Left ventricle myocardium inferior (tissue), 1 donor: ENCODE measurements at regions not wholly inside any gene's neighbourhood (a gene's known extent, or its start where the extent isn't known, plus 50 kb on each side); places are given as distances from the start of the nearest gene placed in this dataset.

ENCODE experiments used
- DNase-seq: peaks from one replicate; pipeline ENCODE4 v3.0.0-alpha.2; 2020
- H3K27ac ChIP-seq: fragments of 200-600 bp; replicated peaks from 2 replicates; pipeline ENCODE4 v1.8.0; 2021
- H3K27me3 ChIP-seq: fragments of 200-600 bp; 2 replicates; pipeline ENCODE4 v1.8.0; 2021; ENCODE audit warnings: low read depth
- H3K36me3 ChIP-seq: fragments of 200-600 bp; 2 replicates; pipeline ENCODE4 v1.8.0; 2021
- H3K4me1 ChIP-seq: fragments of 200-600 bp; 2 replicates; pipeline ENCODE4 v1.8.0; 2021
- H3K4me3 ChIP-seq: fragments of 200-600 bp; 2 replicates; pipeline ENCODE4 v1.8.0; 2021; ENCODE audit warnings: mild to moderate bottlenecking, moderate library complexity
- H3K9me3 ChIP-seq: fragments of 200-600 bp; replicated peaks from 2 replicates; pipeline ENCODE4 v1.8.0; 2021
- intact Hi-C: fragments of 100-400 bp; cut with micrococcal nuclease; formaldehyde crosslinking; loops from one replicate; pipeline ENCODE4 v1.11.0; 2022
- TF ChIP-seq, protein P1 (sequence below): fragments of 200-600 bp; IDR thresholded peaks from 2 replicates; pipeline ENCODE4 v1.8.0; 2021; ENCODE audit warnings: antibody characterized with exemption, mild to moderate bottlenecking, borderline replicate concordance
- donor health status: DM: no; HTN: yes; CAD: no; lungs with severe emphysema.

DNA sequence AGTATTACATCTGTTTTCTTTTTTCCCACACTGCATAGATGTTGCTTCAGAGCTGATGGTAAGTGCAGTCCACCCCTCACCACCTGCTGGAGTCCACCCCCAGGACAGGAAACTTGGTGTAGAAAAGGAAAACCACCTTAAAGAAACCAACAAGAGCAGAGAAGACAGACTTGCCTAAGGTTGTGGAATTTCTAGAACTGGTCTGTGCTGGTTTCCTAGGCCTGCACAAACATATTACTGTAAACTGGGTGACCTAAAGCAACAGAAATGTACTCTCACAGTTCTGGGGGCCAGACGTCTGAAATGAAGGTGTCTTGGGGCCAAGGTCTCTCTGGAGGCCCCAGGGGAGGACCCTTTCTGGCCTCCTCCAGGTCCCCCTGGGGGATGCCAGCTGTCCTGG is 293.4 kb upstream of the IRX1 start:
- no peaks in the 10 kb centered on the region for H3K36me3 ChIP-seq
- H3K9me3 ChIP-seq, result no peaks in the 10 kb centered on the region
- no peak overlapping the region for H3K4me3 ChIP-seq
- intact Hi-C loops, result no loop called here
- no peak for DNase-seq
- peaks cover 16% of the 10 kb centered on the region for H3K4me1 ChIP-seq
- peaks cover 8% of the 10 kb centered on the region for H3K27me3 ChIP-seq
- H3K27ac ChIP-seq, result no peak overlapping the region
- TF ChIP-seq, protein P1, sequence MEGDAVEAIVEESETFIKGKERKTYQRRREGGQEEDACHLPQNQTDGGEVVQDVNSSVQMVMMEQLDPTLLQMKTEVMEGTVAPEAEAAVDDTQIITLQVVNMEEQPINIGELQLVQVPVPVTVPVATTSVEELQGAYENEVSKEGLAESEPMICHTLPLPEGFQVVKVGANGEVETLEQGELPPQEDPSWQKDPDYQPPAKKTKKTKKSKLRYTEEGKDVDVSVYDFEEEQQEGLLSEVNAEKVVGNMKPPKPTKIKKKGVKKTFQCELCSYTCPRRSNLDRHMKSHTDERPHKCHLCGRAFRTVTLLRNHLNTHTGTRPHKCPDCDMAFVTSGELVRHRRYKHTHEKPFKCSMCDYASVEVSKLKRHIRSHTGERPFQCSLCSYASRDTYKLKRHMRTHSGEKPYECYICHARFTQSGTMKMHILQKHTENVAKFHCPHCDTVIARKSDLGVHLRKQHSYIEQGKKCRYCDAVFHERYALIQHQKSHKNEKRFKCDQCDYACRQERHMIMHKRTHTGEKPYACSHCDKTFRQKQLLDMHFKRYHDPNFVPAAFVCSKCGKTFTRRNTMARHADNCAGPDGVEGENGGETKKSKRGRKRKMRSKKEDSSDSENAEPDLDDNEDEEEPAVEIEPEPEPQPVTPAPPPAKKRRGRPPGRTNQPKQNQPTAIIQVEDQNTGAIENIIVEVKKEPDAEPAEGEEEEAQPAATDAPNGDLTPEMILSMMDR, result no peak

DNA sequence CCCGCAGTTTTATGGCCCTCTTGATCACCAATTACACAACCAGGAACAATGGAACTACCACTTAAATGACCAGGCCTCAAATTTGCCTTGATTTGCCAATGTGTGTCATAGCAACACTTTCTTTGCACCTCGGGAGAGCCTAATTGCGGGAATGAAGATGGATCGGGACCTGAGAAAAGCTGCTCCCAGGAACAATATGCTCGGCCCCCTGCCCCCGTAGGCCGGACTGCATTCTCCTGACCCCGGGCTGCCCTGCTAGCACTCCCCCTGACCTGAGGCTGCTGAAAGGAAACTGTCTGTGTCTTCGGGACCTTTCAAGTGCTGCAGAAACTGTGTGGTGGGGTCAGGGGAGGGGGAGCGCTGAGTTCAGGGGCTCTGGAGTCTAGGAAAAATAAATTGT is 294.3 kb upstream of the IRX1 start:
- Histone ChIP-seq H3K4me1 (peaks cover 16% of the 10 kb centered on the region), H3K36me3 (no peaks in the 10 kb centered on the region), H3K4me3 (no peak overlapping the region), H3K27ac (no peak overlapping the region), H3K27me3 (peaks cover 17% of the 10 kb centered on the region), H3K9me3 (no peaks in the 10 kb centered on the region)
- intact Hi-C loops, result no loop called here
- TF ChIP-seq, protein P1, result no peak
- no peak for DNase-seq

DNA sequence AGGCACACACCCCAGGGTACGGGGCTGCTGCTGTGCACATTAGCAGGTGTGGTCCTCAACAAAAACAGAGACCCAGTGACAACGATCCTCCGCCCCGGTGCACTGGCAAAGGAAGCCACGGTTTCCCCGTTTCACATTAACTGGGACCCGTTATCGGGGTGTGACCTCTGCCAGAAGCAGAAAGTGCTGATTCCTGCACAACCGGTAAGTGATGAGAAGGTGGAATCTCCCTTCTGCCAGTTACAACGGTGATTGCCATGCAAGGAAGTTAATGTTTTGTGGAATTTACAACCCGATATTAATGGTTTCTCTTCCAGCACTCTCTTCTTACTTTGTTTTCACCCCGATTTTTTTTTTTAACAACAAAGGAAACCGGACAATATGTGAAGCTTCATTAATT is 294.9 kb upstream of the IRX1 start:
- Histone ChIP-seq H3K4me3 (no peak overlapping the region), H3K36me3 (no peaks in the 10 kb centered on the region), H3K27me3 (peaks cover 23% of the 10 kb centered on the region), H3K4me1 (peaks cover 16% of the 10 kb centered on the region), H3K9me3 (no peaks in the 10 kb centered on the region), H3K27ac (no peak overlapping the region)
- TF ChIP-seq, protein P1, result no peak
- intact Hi-C loops, result no loop called here
- no peak for DNase-seq

DNA sequence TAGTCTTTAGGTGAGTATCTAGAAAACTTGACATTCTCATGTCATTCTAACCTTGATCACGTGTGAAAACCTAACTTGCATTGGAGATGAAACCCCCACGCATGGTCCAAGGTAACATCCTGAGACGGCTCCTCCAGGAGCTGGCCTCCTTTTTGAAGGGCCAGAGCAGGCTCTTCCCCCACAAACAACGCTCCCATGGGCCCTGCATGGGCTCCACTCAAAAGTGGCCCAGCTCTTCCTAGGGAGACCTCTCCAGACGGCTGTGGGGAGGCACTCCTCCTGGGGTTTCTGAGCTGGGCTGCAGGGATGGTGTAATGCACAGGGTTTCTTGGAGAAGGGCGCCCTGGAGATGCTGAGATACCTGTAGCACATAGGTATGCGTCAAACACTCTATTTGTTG is 296.2 kb upstream of the IRX1 start:
- H3K27me3 ChIP-seq, result peaks cover 25% of the 10 kb centered on the region
- peaks cover 12% of the 10 kb centered on the region for H3K4me1 ChIP-seq
- H3K9me3 ChIP-seq, result no peaks in the 10 kb centered on the region
- no peak for DNase-seq
- H3K4me3 ChIP-seq, result no peak overlapping the region
- TF ChIP-seq, protein P1, result no peak
- no peaks in the 10 kb centered on the region for H3K36me3 ChIP-seq
- intact Hi-C loops, result no loop called here
- H3K27ac ChIP-seq, result no peak overlapping the region

DNA sequence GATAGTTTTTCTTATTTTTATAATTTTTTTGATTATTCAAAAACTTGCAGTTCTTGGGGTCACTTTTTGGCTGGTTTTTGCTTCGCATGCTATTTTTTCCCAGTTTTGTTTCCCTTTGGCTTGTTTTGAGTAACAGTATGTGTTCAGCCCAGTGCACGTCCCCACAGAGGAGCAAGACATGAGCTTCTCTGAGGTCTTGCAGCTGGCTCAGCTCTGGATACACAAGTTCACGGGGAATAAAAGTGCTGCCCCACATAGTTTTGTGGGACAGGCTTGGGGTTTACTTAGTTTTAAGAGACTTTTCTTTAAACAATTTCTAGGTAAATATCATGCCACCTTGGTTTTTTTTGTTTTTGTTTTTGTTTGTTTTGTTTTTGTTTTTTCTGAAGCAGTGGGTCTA is 297.8 kb upstream of the IRX1 start:
- peaks cover 25% of the 10 kb centered on the region for H3K27me3 ChIP-seq
- TF ChIP-seq, protein P1, result no peak
- no peak overlapping the region for H3K27ac ChIP-seq
- no peak overlapping the region for H3K4me3 ChIP-seq
- H3K36me3 ChIP-seq, result no peaks in the 10 kb centered on the region
- DNase-seq, result no peak
- intact Hi-C loops, result no loop called here
- no peaks in the 10 kb centered on the region for H3K9me3 ChIP-seq
- no peaks in the 10 kb centered on the region for H3K4me1 ChIP-seq

DNA sequence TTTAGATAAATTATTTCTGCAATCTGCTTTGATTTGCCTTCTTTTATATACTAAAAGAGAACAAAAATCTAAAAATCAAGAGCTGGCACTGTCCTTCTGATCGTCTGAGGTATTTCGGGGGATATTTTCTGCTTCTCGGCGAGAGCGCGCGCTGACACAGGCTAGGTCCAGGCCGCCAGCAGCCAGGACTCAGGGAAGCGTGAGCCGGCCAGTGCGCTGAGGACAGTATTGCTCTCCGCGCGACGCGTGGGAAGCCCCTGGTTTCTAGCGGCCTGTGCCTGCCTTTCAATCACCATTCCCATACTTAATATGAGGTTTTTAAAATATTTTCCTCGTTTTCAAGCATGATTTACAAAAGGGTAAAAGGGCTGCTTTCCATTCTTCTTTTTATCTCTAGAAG is 307.3 kb upstream of the IRX1 start:
- no peaks in the 10 kb centered on the region for H3K9me3 ChIP-seq
- TF ChIP-seq, protein P1, result no peak
- H3K27ac ChIP-seq, result no peak overlapping the region
- H3K4me1 ChIP-seq, result no peaks in the 10 kb centered on the region
- H3K27me3 ChIP-seq, result peaks cover 42% of the 10 kb centered on the region
- H3K36me3 ChIP-seq, result no peaks in the 10 kb centered on the region
- no peak overlapping the region for H3K4me3 ChIP-seq
- intact Hi-C loops, result no loop called here
- DNase-seq, result no peak
